H9 (cell line): ENCODE measurements at regions not wholly inside any gene's neighbourhood (a gene's known extent, or its start where the extent isn't known, plus 50 kb on each side); places are given as distances from the start of the nearest gene placed in this dataset.

Experiments used
- DNase-seq: peaks from one replicate; pipeline ENCODE4 v3.0.0-alpha.2; 2017
- H2AFZ ChIP-seq: one replicate; pipeline ENCODE4 v1.6.1; 2013; ENCODE audit warnings: mild to moderate bottlenecking, low read length, control low read depth, moderate library complexity
- H2AK5ac ChIP-seq: 2 replicates; pipeline ENCODE4 v1.6.1; 2013; ENCODE audit warnings: low read length, control low read depth, mixed read lengths; ENCODE audit not compliant: insufficient read length
- H2BK120ac ChIP-seq: one replicate; pipeline ENCODE4 v1.6.1; 2013; ENCODE audit warnings: low read depth, mild to moderate bottlenecking, low read length, control low read depth, inconsistent platforms; ENCODE audit not compliant: poor library complexity, severe bottlenecking
- H2BK12ac ChIP-seq: 2 replicates; pipeline ENCODE4 v1.6.1; 2013; ENCODE audit warnings: low read length, control low read depth, mixed read lengths, low read depth; ENCODE audit not compliant: insufficient read length
- H2BK15ac ChIP-seq: 2 replicates; pipeline ENCODE4 v1.6.1; 2013; ENCODE audit warnings: low read depth, low read length, control low read depth
- H2BK20ac ChIP-seq: one replicate; pipeline ENCODE4 v1.6.1; 2013; ENCODE audit warnings: low read depth, mild to moderate bottlenecking, low read length, control low read depth, inconsistent platforms; ENCODE audit not compliant: poor library complexity, severe bottlenecking
- H2BK5ac ChIP-seq: 2 replicates; pipeline ENCODE4 v1.6.1; 2013; ENCODE audit warnings: low read length, control low read depth, mixed read lengths; ENCODE audit not compliant: insufficient read length
- H3K14ac ChIP-seq: 2 replicates; pipeline ENCODE4 v1.6.1; 2013; ENCODE audit warnings: low read length, control low read depth; ENCODE audit not compliant: insufficient read depth
- H3K18ac ChIP-seq: 2 replicates; pipeline ENCODE4 v1.6.1; 2013; ENCODE audit warnings: low read depth, mild to moderate bottlenecking, mixed read lengths, low read length, control low read depth; ENCODE audit not compliant: insufficient read length
- H3K23ac ChIP-seq: 2 replicates; pipeline ENCODE4 v1.6.1; 2013; ENCODE audit warnings: low read length, control low read depth, mixed read lengths, low read depth; ENCODE audit not compliant: insufficient read length
- H3K23me2 ChIP-seq: 2 replicates; pipeline ENCODE4 v1.6.1; 2013; ENCODE audit warnings: low read depth, mild to moderate bottlenecking, mixed read lengths, low read length, control low read depth; ENCODE audit not compliant: insufficient read length, poor library complexity, severe bottlenecking
- H3K27ac ChIP-seq: 2 replicates; pipeline ENCODE4 v1.5.1; 2013; ENCODE audit warnings: low read length, control low read depth, mixed read lengths, low read depth; ENCODE audit not compliant: insufficient read length
- H3K27me3 ChIP-seq: 2 replicates; pipeline ENCODE4 v1.6.1; 2013; ENCODE audit warnings: low read length, control low read depth, inconsistent platforms; ENCODE audit not compliant: insufficient read depth
- H3K4ac ChIP-seq: 2 replicates; pipeline ENCODE4 v1.6.1; 2013; ENCODE audit warnings: low read depth, mild to moderate bottlenecking, control low read depth, inconsistent platforms, low read length, moderate library complexity
- H3K4me1 ChIP-seq: 2 replicates; pipeline ENCODE4 v1.6.1; 2013; ENCODE audit warnings: low read length, control low read depth, inconsistent platforms; ENCODE audit not compliant: insufficient read depth
- H3K4me2 ChIP-seq: 2 replicates; pipeline ENCODE4 v1.6.1; 2013; ENCODE audit warnings: low read length, control low read depth, mixed read lengths; ENCODE audit not compliant: insufficient read length, insufficient read depth
- H3K56ac ChIP-seq: 2 replicates; pipeline ENCODE4 v1.6.1; 2013; ENCODE audit warnings: low read depth, mild to moderate bottlenecking, mixed read lengths, low read length, control low read depth; ENCODE audit not compliant: insufficient read length
- H3K79me1 ChIP-seq: 2 replicates; pipeline ENCODE4 v1.6.1; 2013; ENCODE audit warnings: low read depth, mild to moderate bottlenecking, moderate library complexity, low read length, control low read depth, inconsistent platforms; ENCODE audit not compliant: insufficient read depth, poor library complexity, severe bottlenecking
- H3K79me2 ChIP-seq: 2 replicates; pipeline ENCODE4 v1.6.1; 2013; ENCODE audit warnings: low read length, control low read depth, inconsistent platforms; ENCODE audit not compliant: insufficient read depth
- H3K9ac ChIP-seq: 2 replicates; pipeline ENCODE4 v1.6.1; 2013; ENCODE audit warnings: low read length, control low read depth, mixed read lengths; ENCODE audit not compliant: insufficient read length; ENCODE audit errors: extremely low read depth
- H3K9me3 ChIP-seq: one replicate; pipeline ENCODE4 v1.6.1; 2013; ENCODE audit warnings: low read depth, low read length, inconsistent platforms; ENCODE audit not compliant: control insufficient read depth
- H3T11ph ChIP-seq: one replicate; pipeline ENCODE4 v1.6.1; 2013; ENCODE audit warnings: mild to moderate bottlenecking, low read length, control low read depth, inconsistent platforms
- H4K20me1 ChIP-seq: one replicate; pipeline ENCODE4 v1.6.1; 2013; ENCODE audit not compliant: control insufficient read depth, insufficient read length, insufficient read depth
- H4K5ac ChIP-seq: 2 replicates; pipeline ENCODE4 v1.6.1; 2013; ENCODE audit warnings: low read depth, mild to moderate bottlenecking, mixed read lengths, low read length, control low read depth; ENCODE audit not compliant: insufficient read length
- H4K8ac ChIP-seq: replicated peaks from 2 replicates; pipeline ENCODE4 v1.6.1; 2013; ENCODE audit warnings: low read length, control low read depth, mixed read lengths, low read depth; ENCODE audit not compliant: insufficient read length
- H4K91ac ChIP-seq: 2 replicates; pipeline ENCODE4 v1.6.1; 2013; ENCODE audit warnings: low read depth, mild to moderate bottlenecking, moderate library complexity, mixed read lengths, low read length, control low read depth; ENCODE audit not compliant: insufficient read length
- H3K27ac Mint-ChIP-seq, 3 experiments: 2 replicates in 2 of 3; 3 replicates in 1 of 3; pipeline ENCODE4 v1.8.0; 2020 to 2021; ENCODE audit warnings: mixed read lengths in 3 of 3, mild to moderate bottlenecking in 1 of 3, moderate library complexity in 1 of 3
- H3K27me3 Mint-ChIP-seq: 2 replicates; pipeline ENCODE4 v1.8.0; 2021; ENCODE audit warnings: low read depth, mild to moderate bottlenecking, moderate library complexity, mixed read lengths
- H3K36me3 Mint-ChIP-seq, 3 experiments: 2 replicates in 2 of 3; 3 replicates in 1 of 3; pipeline ENCODE4 v1.8.0; 2020 to 2021; ENCODE audit warnings: low read depth in 3 of 3, mixed read lengths in 3 of 3; ENCODE audit not compliant: insufficient read depth in 1 of 3
- H3K4me1 Mint-ChIP-seq, 2 experiments: 2 replicates each; pipeline ENCODE4 v1.8.0; 2020; ENCODE audit warnings: mixed read lengths in 2 of 2
- H3K4me3 Mint-ChIP-seq, 2 experiments: 2 replicates in 1 of 2; 3 replicates in 1 of 2; pipeline ENCODE4 v1.8.0; 2020 to 2021; ENCODE audit warnings: mild to moderate bottlenecking in 2 of 2, mixed read lengths in 2 of 2, moderate library complexity in 1 of 2
- H3K9me3 Mint-ChIP-seq, 2 experiments: 2 replicates in 1 of 2; 3 replicates in 1 of 2; pipeline ENCODE4 v1.8.0; 2020; ENCODE audit warnings: mild to moderate bottlenecking in 2 of 2, mixed read lengths in 2 of 2, moderate library complexity in 1 of 2
- CTCF ChIP-seq: fragments of 200-600 bp; sonication (generic); conservative IDR thresholded peaks from 3 replicates; pipeline ENCODE4 v1.8.0; 2021; ENCODE audit warnings: antibody characterized with exemption, mild to moderate bottlenecking
- WGBS: extraction: QIAGEN DNeasy Blood & Tissue Kit; methylation state at CpG from one replicate; pipeline ENCODE4 v1.1.7; 2013; ENCODE audit warnings: missing lambda C conversion rate, low lambda C conversion rate, mixed read lengths; ENCODE audit not compliant: insufficient read length; ENCODE audit errors: extremely low coverage; 5-methylcytosine and 5-hydroxymethylcytosine counted together

- Histone ChIP-seq H3K9ac (no peak overlapping the region), H4K8ac (no peak overlapping the region), H3K27ac (no peak overlapping the region), H2BK5ac (no peak overlapping the region), H2BK12ac (no peak overlapping the region), H2BK15ac (no peak overlapping the region), H4K5ac (no peak overlapping the region), H3K9me3 (no peaks in the 10 kb centered on the region), H2BK120ac (no peak overlapping the region), H3K23ac (no peak overlapping the region), H3K56ac (no peak overlapping the region), H3K18ac (no peak overlapping the region), H4K20me1 (no peaks in the 10 kb centered on the region), H3K23me2 (no peaks in the 10 kb centered on the region), H3K14ac (no peak overlapping the region), H2BK20ac (no peak overlapping the region), H3T11ph (no peak overlapping the region), H2AFZ (no peak overlapping the region), H3K4ac (no peak overlapping the region), H2AK5ac (no peak overlapping the region), H3K4me2 (no peak overlapping the region), H3K27me3 (no peaks in the 10 kb centered on the region), H4K91ac (no peak overlapping the region), H3K79me1 (no peaks in the 10 kb centered on the region), H3K4me1 (no peaks in the 10 kb centered on the region), H3K79me2 (no peaks in the 10 kb centered on the region)
- H3K4me3 Mint-ChIP-seq, result no peak overlapping the region
- no CpG with 5 or more reads among the region's 3 CpGs for WGBS
- peaks cover 9 to 18% of the 10 kb centered on the region in 2 experiments; a peak in 3 of 4 replicates for H3K4me1 Mint-ChIP-seq
- no peak for TF ChIP-seq CTCF
- H3K36me3 Mint-ChIP-seq, result no peaks in the 10 kb centered on the region
- peak overlapping the region in 1 of 3 experiments; percentile 32; a peak in 1 of 7 replicates for H3K27ac Mint-ChIP-seq
- H3K9me3 Mint-ChIP-seq, result no peaks in the 10 kb centered on the region; a peak in 1 of 5 replicates
- no peaks in the 10 kb centered on the region for H3K27me3 Mint-ChIP-seq
- no peak for DNase-seq
These were observed 2399.8 kb upstream of the TENM3 start for GRCh38 chr4:179843370-179843769.
